ENCODE measurements at regions not wholly inside any gene's neighbourhood (a gene's known extent, or its start where the extent isn't known, plus 50 kb on each side); places are given as distances from the start of the nearest gene placed in this dataset.
"Not testable (repeated sequence)": the region's sequence is repeated elsewhere in the genome, so short reads cannot be mapped to it uniquely, and the experiment has no call there.

GRCh38 chr12:34123092-34123491 lies 100.8 kb downstream of the ALG10 start:
- not testable (repeated sequence) for H3K4me1 ChIP-seq (ENCODE audit: control insufficient read depth, insufficient read depth, low read length); H3K36me3 ChIP-seq (ENCODE audit: control insufficient read depth, insufficient read depth, low read length); H3K9ac ChIP-seq (ENCODE audit: low read length); H3K27ac ChIP-seq (ENCODE audit: low read depth, low read length); H3K4me3 ChIP-seq (ENCODE audit: low read depth, low read length); H3K27me3 ChIP-seq (ENCODE audit: control insufficient read depth, insufficient read depth, low read length)
- H3K9me3 ChIP-seq (ENCODE audit: control insufficient read depth, insufficient read depth, low read depth, low read length), result peaks cover 46% of the 10 kb centered on the region; the same call in 1 of the 2 replicates

DNA sequence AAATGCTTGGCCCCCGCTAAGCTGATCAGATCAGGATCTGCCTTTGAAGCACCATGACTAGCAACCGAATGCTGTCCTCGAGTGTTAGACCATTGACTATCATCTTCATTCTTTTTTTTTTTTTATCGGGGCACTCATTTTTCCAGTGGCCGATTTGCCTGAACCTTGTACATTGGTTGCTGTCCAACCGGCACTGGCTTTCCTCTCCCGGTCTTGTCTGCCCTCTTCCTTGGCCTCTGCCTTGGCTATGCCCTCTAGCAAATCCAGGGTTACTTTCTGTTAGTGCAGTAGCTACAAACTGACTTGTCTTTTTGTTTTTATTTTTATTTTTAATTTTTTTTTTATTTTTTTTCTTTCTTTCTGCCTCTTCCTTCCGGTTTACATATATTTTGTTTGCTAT lies 102.3 kb downstream of the ALG10 start:
- no peak overlapping the region for H3K27ac ChIP-seq (ENCODE audit: low read depth, low read length)
- H3K9me3 ChIP-seq (ENCODE audit: control insufficient read depth, insufficient read depth, low read depth, low read length), result peaks cover 43% of the 10 kb centered on the region; the same call in 1 of the 2 replicates
- no peak overlapping the region for H3K4me3 ChIP-seq (ENCODE audit: low read depth, low read length)
- no peaks in the 10 kb centered on the region for H3K36me3 ChIP-seq (ENCODE audit: control insufficient read depth, insufficient read depth, low read length)
- no peak overlapping the region for H3K9ac ChIP-seq (ENCODE audit: low read length)
- H3K27me3 ChIP-seq (ENCODE audit: control insufficient read depth, insufficient read depth, low read length), result no peaks in the 10 kb centered on the region
- H3K4me1 ChIP-seq (ENCODE audit: control insufficient read depth, insufficient read depth, low read length), result no peaks in the 10 kb centered on the region

DNA sequence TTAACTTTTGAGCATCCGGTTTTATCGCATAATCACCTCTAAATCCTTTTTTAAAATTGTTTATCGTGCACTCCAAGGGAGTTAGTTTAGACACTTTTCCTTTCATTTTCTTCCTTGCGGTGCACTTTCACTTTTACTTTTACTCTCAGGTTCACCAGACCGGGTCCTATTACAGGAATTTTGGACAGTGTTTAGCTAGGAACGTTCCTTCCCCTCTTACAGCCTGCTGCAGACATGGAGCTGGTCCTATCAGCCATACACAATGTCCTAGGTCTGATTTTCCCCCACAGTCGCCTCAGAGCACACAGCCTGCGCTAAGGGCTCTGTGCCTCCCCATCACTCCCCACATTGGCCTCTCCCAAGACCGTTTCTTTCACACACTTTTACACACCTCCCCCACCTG lies 103.9 kb downstream of the ALG10 start:
- no peaks in the 10 kb centered on the region for H3K36me3 ChIP-seq (ENCODE audit: control insufficient read depth, insufficient read depth, low read length)
- H3K9ac ChIP-seq (ENCODE audit: low read length), result no peak overlapping the region
- no peak overlapping the region for H3K27ac ChIP-seq (ENCODE audit: low read depth, low read length)
- peaks cover 37% of the 10 kb centered on the region; the same call in 1 of the 2 replicates for H3K9me3 ChIP-seq (ENCODE audit: control insufficient read depth, insufficient read depth, low read depth, low read length)
- H3K4me3 ChIP-seq (ENCODE audit: low read depth, low read length), result no peak overlapping the region
- H3K4me1 ChIP-seq (ENCODE audit: control insufficient read depth, insufficient read depth, low read length), result no peaks in the 10 kb centered on the region
- H3K27me3 ChIP-seq (ENCODE audit: control insufficient read depth, insufficient read depth, low read length), result no peaks in the 10 kb centered on the region

DNA sequence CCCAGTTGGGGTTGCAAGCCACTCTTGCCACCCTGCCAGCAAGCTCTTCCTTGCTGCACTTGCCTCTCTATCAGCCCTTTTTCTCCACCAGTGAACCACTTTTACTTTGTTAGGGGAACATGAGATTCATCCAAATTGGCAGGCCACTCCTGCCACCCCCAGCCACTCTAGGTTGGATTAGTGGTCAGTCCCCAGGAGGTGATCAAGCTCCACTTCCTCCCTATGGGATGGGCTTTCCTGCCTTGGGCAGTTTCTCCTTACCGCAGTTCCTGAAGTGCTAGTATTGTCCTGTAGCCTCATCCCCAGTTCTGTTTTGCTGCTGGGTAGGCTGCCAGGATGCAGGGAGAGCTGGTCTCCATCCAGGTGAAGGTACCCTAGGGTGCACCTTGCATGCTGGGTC lies 104.5 kb downstream of the ALG10 start:
- Histone ChIP-seq H3K36me3 (ENCODE audit: control insufficient read depth, insufficient read depth, low read length) (no peaks in the 10 kb centered on the region), H3K9ac (ENCODE audit: low read length) (no peak overlapping the region), H3K27me3 (ENCODE audit: control insufficient read depth, insufficient read depth, low read length) (no peaks in the 10 kb centered on the region), H3K9me3 (ENCODE audit: control insufficient read depth, insufficient read depth, low read depth, low read length) (peaks cover 39% of the 10 kb centered on the region), H3K4me3 (ENCODE audit: low read depth, low read length) (no peak overlapping the region), H3K4me1 (ENCODE audit: control insufficient read depth, insufficient read depth, low read length) (no peaks in the 10 kb centered on the region), H3K27ac (ENCODE audit: low read depth, low read length) (no peak overlapping the region)

GRCh38 chr12:34127379-34127778 lies 105.1 kb downstream of the ALG10 start:
- H3K27me3 ChIP-seq (ENCODE audit: control insufficient read depth, insufficient read depth, low read length); H3K4me1 ChIP-seq (ENCODE audit: control insufficient read depth, insufficient read depth, low read length); H3K27ac ChIP-seq (ENCODE audit: low read depth, low read length); H3K4me3 ChIP-seq (ENCODE audit: low read depth, low read length); H3K9ac ChIP-seq (ENCODE audit: low read length); H3K36me3 ChIP-seq (ENCODE audit: control insufficient read depth, insufficient read depth, low read length): not testable (repeated sequence)
- peaks cover 44% of the 10 kb centered on the region for H3K9me3 ChIP-seq (ENCODE audit: control insufficient read depth, insufficient read depth, low read depth, low read length)

GRCh38 chr12:34142430-34142829 lies 120.1 kb downstream of the ALG10 start:
- peaks cover 23% of the 10 kb centered on the region; the same call in 1 of the 2 replicates for H3K9me3 ChIP-seq (ENCODE audit: control insufficient read depth, insufficient read depth, low read depth, low read length)
- H3K4me3 ChIP-seq (ENCODE audit: low read depth, low read length), result no peak overlapping the region
- no peaks in the 10 kb centered on the region for H3K36me3 ChIP-seq (ENCODE audit: control insufficient read depth, insufficient read depth, low read length)
- no peak overlapping the region for H3K9ac ChIP-seq (ENCODE audit: low read length)
- H3K27ac ChIP-seq (ENCODE audit: low read depth, low read length), result no peak overlapping the region
- no peaks in the 10 kb centered on the region for H3K27me3 ChIP-seq (ENCODE audit: control insufficient read depth, insufficient read depth, low read length)
- no peaks in the 10 kb centered on the region for H3K4me1 ChIP-seq (ENCODE audit: control insufficient read depth, insufficient read depth, low read length)

GRCh38 chr12:34151019-34151418 lies 128.7 kb downstream of the ALG10 start:
- H3K4me3 ChIP-seq (ENCODE audit: low read depth, low read length), result no peak overlapping the region
- no peak overlapping the region for H3K27ac ChIP-seq (ENCODE audit: low read depth, low read length)
- no peaks in the 10 kb centered on the region for H3K27me3 ChIP-seq (ENCODE audit: control insufficient read depth, insufficient read depth, low read length)
- H3K9me3 ChIP-seq (ENCODE audit: control insufficient read depth, insufficient read depth, low read depth, low read length), result peaks cover 47% of the 10 kb centered on the region; the same call in 1 of the 2 replicates
- no peak overlapping the region for H3K9ac ChIP-seq (ENCODE audit: low read length)
- no peaks in the 10 kb centered on the region for H3K4me1 ChIP-seq (ENCODE audit: control insufficient read depth, insufficient read depth, low read length)
- no peaks in the 10 kb centered on the region for H3K36me3 ChIP-seq (ENCODE audit: control insufficient read depth, insufficient read depth, low read length)

DNA sequence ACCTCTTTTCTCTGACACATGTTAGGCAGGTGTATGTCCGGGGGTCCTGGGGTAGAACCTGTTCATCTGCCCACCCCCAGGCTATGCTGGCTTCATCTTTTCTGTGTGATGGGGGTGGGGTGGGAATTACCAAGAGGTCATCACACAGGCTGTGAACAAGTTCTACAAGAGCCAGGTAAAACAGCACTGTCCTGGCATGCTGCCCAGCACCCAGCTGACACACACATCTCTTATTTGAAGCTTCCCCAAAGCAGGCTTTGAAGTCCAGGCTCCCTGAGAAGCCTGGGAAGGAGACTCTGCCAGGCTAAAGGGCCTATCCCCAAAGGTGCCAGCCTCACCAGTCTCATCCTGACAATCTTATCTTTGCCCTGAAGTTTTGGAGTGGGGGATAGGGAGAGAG lies 141.1 kb downstream of the ALG10 start:
- no peaks in the 10 kb centered on the region for H3K27me3 ChIP-seq (ENCODE audit: control insufficient read depth, insufficient read depth, low read length)

GRCh38 chr12:34166427-34167060 lies 144.2 kb downstream of the ALG10 start:
- Histone ChIP-seq H3K9ac (ENCODE audit: low read length) (no peak overlapping the region), H3K4me3 (ENCODE audit: low read depth, low read length) (no peak overlapping the region), H3K27ac (ENCODE audit: low read depth, low read length) (no peak overlapping the region), H3K27me3 (ENCODE audit: control insufficient read depth, insufficient read depth, low read length) (no peaks in the 10 kb centered on the region), H3K36me3 (ENCODE audit: control insufficient read depth, insufficient read depth, low read length) (no peaks in the 10 kb centered on the region), H3K9me3 (ENCODE audit: control insufficient read depth, insufficient read depth, low read depth, low read length) (peaks cover 67% of the 10 kb centered on the region; the same call in 1 of the 2 replicates), H3K4me1 (ENCODE audit: control insufficient read depth, insufficient read depth, low read length) (no peaks in the 10 kb centered on the region)

More for the DNA sequence above, 141.1 kb downstream of the ALG10 start:
- Histone ChIP-seq H3K27ac (ENCODE audit: low read depth, low read length) (no peak overlapping the region), H3K9me3 (ENCODE audit: control insufficient read depth, insufficient read depth, low read depth, low read length) (peaks cover 72% of the 10 kb centered on the region; the same call in 1 of the 2 replicates), H3K9ac (ENCODE audit: low read length) (no peak overlapping the region), H3K4me1 (ENCODE audit: control insufficient read depth, insufficient read depth, low read length) (no peaks in the 10 kb centered on the region), H3K4me3 (ENCODE audit: low read depth, low read length) (no peak overlapping the region), H3K36me3 (ENCODE audit: control insufficient read depth, insufficient read depth, low read length) (no peaks in the 10 kb centered on the region)

DNA sequence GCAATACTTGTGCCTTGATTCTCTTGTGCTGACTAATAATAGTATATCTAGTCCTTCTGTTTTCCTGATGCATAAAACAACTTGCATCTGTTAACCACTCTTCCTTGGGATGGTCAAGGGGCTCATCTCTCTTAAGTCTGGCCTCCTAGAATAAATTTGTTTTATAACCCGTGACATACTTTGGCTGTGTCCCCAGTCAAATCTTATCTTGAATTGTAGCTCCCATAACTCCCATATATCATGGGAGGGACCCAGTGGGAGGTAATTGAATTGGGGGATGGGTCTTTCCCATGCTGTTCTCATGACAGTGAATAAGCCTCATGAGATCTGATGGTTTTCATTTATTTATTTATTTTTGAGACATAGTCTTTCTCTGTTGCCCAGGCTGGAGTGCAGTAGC lies 146.2 kb downstream of the ALG10 start:
- H3K27ac ChIP-seq (ENCODE audit: low read depth, low read length); H3K4me3 ChIP-seq (ENCODE audit: low read depth, low read length); H3K4me1 ChIP-seq (ENCODE audit: control insufficient read depth, insufficient read depth, low read length); H3K9ac ChIP-seq (ENCODE audit: low read length); H3K27me3 ChIP-seq (ENCODE audit: control insufficient read depth, insufficient read depth, low read length); H3K36me3 ChIP-seq (ENCODE audit: control insufficient read depth, insufficient read depth, low read length): not testable (repeated sequence)
- peaks cover 54% of the 10 kb centered on the region; the same call in 1 of the 2 replicates for H3K9me3 ChIP-seq (ENCODE audit: control insufficient read depth, insufficient read depth, low read depth, low read length)

- Histone ChIP-seq H3K27me3 (ENCODE audit: control insufficient read depth, insufficient read depth, low read length) (no peaks in the 10 kb centered on the region), H3K9ac (ENCODE audit: low read length) (no peak overlapping the region), H3K9me3 (ENCODE audit: control insufficient read depth, insufficient read depth, low read depth, low read length) (peaks cover 43% of the 10 kb centered on the region; the same call in 1 of the 2 replicates)
Observed at GRCh38 chr12:34186492-34186891, 164.2 kb downstream of the ALG10 start.

More at GRCh38 chr12:34186492-34186891, 164.2 kb downstream of the ALG10 start:
- no peaks in the 10 kb centered on the region for H3K4me1 ChIP-seq (ENCODE audit: control insufficient read depth, insufficient read depth, low read length)
- H3K36me3 ChIP-seq (ENCODE audit: control insufficient read depth, insufficient read depth, low read length), result no peaks in the 10 kb centered on the region
- no peak overlapping the region for H3K4me3 ChIP-seq (ENCODE audit: low read depth, low read length)
- H3K27ac ChIP-seq (ENCODE audit: low read depth, low read length), result no peak overlapping the region
